Trophoblast cell (in vitro differentiated cells and primary cell): ENCODE measurements at regions not wholly inside any gene's neighbourhood (a gene's known extent, or its start where the extent isn't known, plus 50 kb on each side); places are given as distances from the start of the nearest gene placed in this dataset.
"Not testable (repeated sequence)": the region's sequence is repeated elsewhere in the genome, so short reads cannot be mapped to it uniquely, and the experiment has no call there.

ENCODE experiments used
- DNase-seq, 2 donors: peaks; one replicate each; pipeline ENCODE4 v3.0.0-alpha.2; 2016
- H2AFZ ChIP-seq: 2 replicates; pipeline ENCODE4 v1.6.1; 2013; ENCODE audit warnings: low read length, moderate library complexity, mild to moderate bottlenecking; ENCODE audit not compliant: insufficient read depth, poor library complexity
- H2AK5ac ChIP-seq: 2 replicates; pipeline ENCODE4 v1.6.1; 2013; ENCODE audit warnings: mild to moderate bottlenecking, low read length
- H2BK120ac ChIP-seq: 2 replicates; pipeline ENCODE4 v1.6.1; 2013; ENCODE audit warnings: low read length, mild to moderate bottlenecking, moderate library complexity; ENCODE audit not compliant: insufficient read depth, poor library complexity
- H2BK12ac ChIP-seq: 2 replicates; pipeline ENCODE4 v1.6.1; 2013; ENCODE audit warnings: mild to moderate bottlenecking, low read length, moderate library complexity
- H2BK5ac ChIP-seq: 2 replicates; pipeline ENCODE4 v1.6.1; 2013; ENCODE audit warnings: low read length, low read depth, moderate library complexity, mild to moderate bottlenecking; ENCODE audit not compliant: poor library complexity
- H3K14ac ChIP-seq: 2 replicates; pipeline ENCODE4 v1.6.1; 2013; ENCODE audit warnings: mild to moderate bottlenecking, low read length
- H3K18ac ChIP-seq: 2 replicates; pipeline ENCODE4 v1.6.1; 2013; ENCODE audit warnings: mild to moderate bottlenecking, low read length
- H3K23ac ChIP-seq: 2 replicates; pipeline ENCODE4 v1.6.1; 2013; ENCODE audit warnings: low read length
- H3K27ac ChIP-seq: 2 replicates; pipeline ENCODE4 v1.5.1; 2013; ENCODE audit warnings: low read depth, mild to moderate bottlenecking, inconsistent platforms, low read length, moderate library complexity
- H3K27me3 ChIP-seq: 2 replicates; pipeline ENCODE4 v1.6.1; 2013; ENCODE audit warnings: inconsistent platforms, mild to moderate bottlenecking, low read length, moderate library complexity; ENCODE audit not compliant: insufficient read depth
- H3K36me3 ChIP-seq, 2 experiments: 1 replicate in 1 of 2; 2 replicates in 1 of 2; pipeline ENCODE4 v1.6.1; 2013; ENCODE audit warnings: low read length in 2 of 2, mild to moderate bottlenecking in 2 of 2, moderate library complexity in 1 of 2; ENCODE audit not compliant: insufficient read depth in 2 of 2, control insufficient read depth in 1 of 2
- H3K4ac ChIP-seq: 2 replicates; pipeline ENCODE4 v1.6.1; 2013; ENCODE audit warnings: low read depth, mild to moderate bottlenecking, low read length, moderate library complexity
- H3K4me1 ChIP-seq, 2 experiments: 1 replicate in 1 of 2; 2 replicates in 1 of 2; pipeline ENCODE4 v1.6.1; 2013; ENCODE audit warnings: low read length in 2 of 2, mild to moderate bottlenecking in 2 of 2, moderate library complexity in 1 of 2; ENCODE audit not compliant: insufficient read depth in 2 of 2, control insufficient read depth in 1 of 2
- H3K4me2 ChIP-seq: 2 replicates; pipeline ENCODE4 v1.6.1; 2013; ENCODE audit warnings: inconsistent platforms, mild to moderate bottlenecking, low read length, moderate library complexity
- H3K4me3 ChIP-seq: 2 replicates; pipeline ENCODE4 v1.5.1; 2013; ENCODE audit warnings: mild to moderate bottlenecking, low read depth, low read length, inconsistent platforms
- H3K79me1 ChIP-seq: one replicate; pipeline ENCODE4 v1.6.1; 2013; ENCODE audit warnings: low read length
- H3K79me2 ChIP-seq: 2 replicates; pipeline ENCODE4 v1.6.1; 2013; ENCODE audit warnings: low read length, mild to moderate bottlenecking; ENCODE audit not compliant: control insufficient read depth, insufficient read depth, poor library complexity
- H3K9ac ChIP-seq: 2 replicates; pipeline ENCODE4 v1.6.1; 2013; ENCODE audit warnings: mild to moderate bottlenecking, low read length
- H3K9me3 ChIP-seq: 2 replicates; pipeline ENCODE4 v1.6.1; 2013; ENCODE audit warnings: low read depth, mild to moderate bottlenecking, control low read depth, inconsistent platforms, low read length; ENCODE audit not compliant: insufficient read depth
- H4K12ac ChIP-seq: 2 replicates; pipeline ENCODE4 v1.6.1; 2013; ENCODE audit warnings: low read depth, mild to moderate bottlenecking, low read length, moderate library complexity
- H4K8ac ChIP-seq: 2 replicates; pipeline ENCODE4 v1.6.1; 2013; ENCODE audit warnings: low read depth, mild to moderate bottlenecking, low read length, moderate library complexity
- H4K91ac ChIP-seq: one replicate; pipeline ENCODE4 v1.6.1; 2013; ENCODE audit warnings: low read depth, mild to moderate bottlenecking, low read length, moderate library complexity
- WGBS: extraction: QIAGEN DNeasy Blood & Tissue Kit; methylation state at CpG from one replicate; pipeline ENCODE4 v1.1.7; 2013; ENCODE audit warnings: missing lambda C conversion rate; ENCODE audit not compliant: insufficient read length, insufficient coverage; ENCODE audit errors: extremely low coverage; 5-methylcytosine and 5-hydroxymethylcytosine counted together

- H3K79me1 ChIP-seq, result no peaks in the 10 kb centered on the region
- no peak overlapping the region for H3K9ac ChIP-seq
- no peak overlapping the region for H2BK5ac ChIP-seq
- H3K23ac ChIP-seq, result no peak overlapping the region
- H3K27me3 ChIP-seq, result no peaks in the 10 kb centered on the region
- no peak overlapping the region for H2AK5ac ChIP-seq
- H4K8ac ChIP-seq, result no peak overlapping the region
- no peak overlapping the region for H2BK120ac ChIP-seq
- no peak for DNase-seq
- H3K4ac ChIP-seq, result no peak overlapping the region
- H4K12ac ChIP-seq, result no peak overlapping the region
- no peak overlapping the region for H2AFZ ChIP-seq
- H3K18ac ChIP-seq, result no peak overlapping the region
- H3K14ac ChIP-seq, result no peak overlapping the region
- no peaks in the 10 kb centered on the region for H3K79me2 ChIP-seq
- H4K91ac ChIP-seq, result no peak overlapping the region
- no peaks in the 10 kb centered on the region for H3K9me3 ChIP-seq
- no peak overlapping the region for H3K27ac ChIP-seq
- H3K4me2 ChIP-seq, result no peak overlapping the region
- no peak overlapping the region for H3K4me3 ChIP-seq
- H2BK12ac ChIP-seq, result no peak overlapping the region
- peaks cover 3% of the 10 kb centered on the region in 2 experiments for H3K4me1 ChIP-seq
- no peaks in the 10 kb centered on the region for H3K36me3 ChIP-seq
Measured at GRCh38 chr10:36778651-36779050, 346.7 kb upstream of the ANKRD30A start.

- H2AFZ ChIP-seq, result no peak overlapping the region
- no peaks in the 10 kb centered on the region for H3K79me1 ChIP-seq
- WGBS, result no CpG with 5 or more reads among the region's 2 CpGs
- no peak overlapping the region for H3K4me2 ChIP-seq
- H3K4me3 ChIP-seq, result no peak overlapping the region
- H3K18ac ChIP-seq, result no peak overlapping the region
- H3K4me1 ChIP-seq, result no peaks in the 10 kb centered on the region
- H2BK12ac ChIP-seq, result no peak overlapping the region
- H2BK120ac ChIP-seq, result no peak overlapping the region
- no peak overlapping the region for H4K91ac ChIP-seq
- no peaks in the 10 kb centered on the region for H3K36me3 ChIP-seq
- no peaks in the 10 kb centered on the region for H3K9me3 ChIP-seq
- no peak overlapping the region for H2AK5ac ChIP-seq
- H3K14ac ChIP-seq, result no peak overlapping the region
- no peak overlapping the region for H4K8ac ChIP-seq
- H2BK5ac ChIP-seq, result no peak overlapping the region
- no peaks in the 10 kb centered on the region for H3K27me3 ChIP-seq
- no peak for DNase-seq
- no peak overlapping the region for H3K27ac ChIP-seq
- no peaks in the 10 kb centered on the region for H3K79me2 ChIP-seq
- no peak overlapping the region for H3K9ac ChIP-seq
- no peak overlapping the region for H3K4ac ChIP-seq
- H3K23ac ChIP-seq, result no peak overlapping the region
- no peak overlapping the region for H4K12ac ChIP-seq
Measured at GRCh38 chr10:36773652-36774051, 351.7 kb upstream of the ANKRD30A start.

- Histone ChIP-seq H3K36me3 (no peaks in the 10 kb centered on the region), H3K4me2 (no peak overlapping the region), H3K79me2 (no peaks in the 10 kb centered on the region), H2BK5ac (no peak overlapping the region), H3K4me1 (no peaks in the 10 kb centered on the region), H3K4ac (no peak overlapping the region), H3K4me3 (no peak overlapping the region), H4K8ac (no peak overlapping the region), H3K79me1 (no peaks in the 10 kb centered on the region), H3K9ac (no peak overlapping the region), H4K91ac (no peak overlapping the region), H4K12ac (no peak overlapping the region), H2BK120ac (no peak overlapping the region), H3K14ac (no peak overlapping the region), H3K18ac (no peak overlapping the region), H3K27me3 (no peaks in the 10 kb centered on the region), H2AK5ac (no peak overlapping the region), H3K23ac (no peak overlapping the region), H2AFZ (no peak overlapping the region), H2BK12ac (no peak overlapping the region), H3K9me3 (no peaks in the 10 kb centered on the region), H3K27ac (no peak overlapping the region)
- DNase-seq, result no peak
- no CpG with 5 or more reads among the region's 1 CpG for WGBS
Measured at GRCh38 chr10:36771725-36772124, 353.7 kb upstream of the ANKRD30A start.

- not testable (repeated sequence) for H4K91ac ChIP-seq, H4K8ac ChIP-seq, H3K18ac ChIP-seq, H3K27me3 ChIP-seq, DNase-seq, H3K27ac ChIP-seq, H4K12ac ChIP-seq, H2BK120ac ChIP-seq, H3K4me3 ChIP-seq, H2AFZ ChIP-seq, H3K9ac ChIP-seq, H3K4ac ChIP-seq, H3K23ac ChIP-seq, H2BK12ac ChIP-seq, H2BK5ac ChIP-seq, H3K79me1 ChIP-seq, H3K36me3 ChIP-seq, H3K9me3 ChIP-seq, H3K79me2 ChIP-seq, H3K4me1 ChIP-seq, H3K4me2 ChIP-seq, H2AK5ac ChIP-seq, H3K14ac ChIP-seq
- no CpG with 5 or more reads among the region's 7 CpGs for WGBS
Measured at GRCh38 chr10:36769741-36770140, 355.7 kb upstream of the ANKRD30A start.
